ENCODE measurements at regions not wholly inside any gene's neighbourhood (a gene's known extent, or its start where the extent isn't known, plus 50 kb on each side); places are given as distances from the start of the nearest gene placed in this dataset.

- WGBS (ENCODE audit: extremely low coverage, insufficient read length, low lambda C conversion rate) = no CpG with 5 or more reads among the region's 2 CpGs
- no peak overlapping the region for H2BK15ac ChIP-seq (ENCODE audit: low read depth, low read length)
- no peak overlapping the region for H4K8ac ChIP-seq (replicated peaks; ENCODE audit: insufficient read length, low read depth, low read length)
- no peaks in the 10 kb centered on the region for H3K23me2 ChIP-seq (ENCODE audit: insufficient read length, low read depth, low read length, poor library complexity, severe bottlenecking)
- no peak overlapping the region for H2BK5ac ChIP-seq (ENCODE audit: insufficient read length, low read length)
- no peak overlapping the region for H3T11ph ChIP-seq (ENCODE audit: low read length)
- no peak overlapping the region for H2BK120ac ChIP-seq (ENCODE audit: low read depth, low read length, poor library complexity, severe bottlenecking)
- no peak overlapping the region for H2AK5ac ChIP-seq (ENCODE audit: insufficient read length, low read length)
- H3K56ac ChIP-seq (ENCODE audit: insufficient read length, low read depth, low read length) = no peak overlapping the region
- no peaks in the 10 kb centered on the region for H3K27me3 ChIP-seq (ENCODE audit: insufficient read depth, low read length)
- H3K27ac ChIP-seq (ENCODE audit: insufficient read length, low read depth, low read length) = no peak overlapping the region
- no peak overlapping the region for H2BK20ac ChIP-seq (ENCODE audit: low read depth, low read length, poor library complexity, severe bottlenecking)
- no peak overlapping the region for H2AFZ ChIP-seq (ENCODE audit: low read length)
- H3K18ac ChIP-seq (ENCODE audit: insufficient read length, low read depth, low read length) = no peak overlapping the region
- H3K9ac ChIP-seq (ENCODE audit: extremely low read depth, insufficient read length, low read length) = no peak overlapping the region
- no peak overlapping the region for H2BK12ac ChIP-seq (ENCODE audit: insufficient read length, low read depth, low read length)
- Mint-ChIP-seq H3K36me3 (ENCODE audit: insufficient read depth in 1 of 3, low read depth in 3 of 3) (no peaks in the 10 kb centered on the region), H3K4me1 (peaks cover 6 to 16% of the 10 kb centered on the region in 2 experiments), H3K27me3 (ENCODE audit: low read depth) (no peaks in the 10 kb centered on the region), H3K27ac (no peak overlapping the region), H3K9me3 (no peaks in the 10 kb centered on the region; a peak in 1 of 5 replicates), H3K4me3 (no peak overlapping the region)
- H3K4ac ChIP-seq (ENCODE audit: low read depth, low read length) = no peak overlapping the region
- no peak overlapping the region for H3K4me2 ChIP-seq (ENCODE audit: insufficient read depth, insufficient read length, low read length)
- DNase-seq = no peak
- H3K79me2 ChIP-seq (ENCODE audit: insufficient read depth, low read length) = no peaks in the 10 kb centered on the region
- H3K9me3 ChIP-seq (ENCODE audit: control insufficient read depth, low read depth, low read length) = no peaks in the 10 kb centered on the region
- no peaks in the 10 kb centered on the region for H4K20me1 ChIP-seq (ENCODE audit: control insufficient read depth, insufficient read depth, insufficient read length)
- no peak for TF ChIP-seq CTCF (conservative IDR thresholded peaks at IDR 0.05)
- H3K4me1 ChIP-seq (ENCODE audit: insufficient read depth, low read length) = 0 out of 2 replicates have a peak, but pooled peaks cover 3% of the 10 kb centered on the region
- peaks cover 3% of the 10 kb centered on the region for H3K79me1 ChIP-seq (ENCODE audit: insufficient read depth, low read depth, low read length, poor library complexity, severe bottlenecking)
- H3K14ac ChIP-seq (ENCODE audit: insufficient read depth, low read length) = no peak overlapping the region
- H4K91ac ChIP-seq (ENCODE audit: insufficient read length, low read depth, low read length) = no peak overlapping the region
- no peak overlapping the region for H3K23ac ChIP-seq (ENCODE audit: insufficient read length, low read depth, low read length)
- H4K5ac ChIP-seq (ENCODE audit: insufficient read length, low read depth, low read length) = no peak overlapping the region
Measured at GRCh38 chr12:67001251-67001650, 267.9 kb upstream of the CAND1 start.
